ENCODE measurements at regions not wholly inside any gene's neighbourhood (a gene's known extent, or its start where the extent isn't known, plus 50 kb on each side); places are given as distances from the start of the nearest gene placed in this dataset.

DNA sequence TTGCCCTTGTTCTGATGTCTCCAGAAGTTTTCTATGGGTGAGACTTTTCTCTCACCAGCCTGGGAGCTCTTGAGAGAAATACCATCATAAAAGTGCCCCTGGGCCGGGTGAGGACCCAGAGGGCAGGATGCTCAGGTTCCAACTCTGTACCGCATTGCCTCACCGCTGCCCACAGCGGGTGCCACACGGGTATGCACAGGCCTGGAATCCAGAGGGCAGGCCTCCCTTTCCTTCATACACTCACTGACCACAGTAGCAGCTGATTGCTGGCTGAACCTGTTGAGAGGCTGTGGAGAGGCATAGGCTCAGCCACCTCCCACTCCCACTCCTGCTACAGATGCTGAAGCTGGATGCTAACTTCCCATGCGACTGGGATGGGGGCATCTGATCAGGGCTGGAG, 293.8 kb downstream of the CYP26B1 start:
- Histone ChIP-seq H3F3A (ENCODE audit: insufficient read depth, low read length, poor library complexity, severe bottlenecking) (no peaks in the 10 kb centered on the region), H3K4me2 (ENCODE audit: low read length) (no peak overlapping the region), H3K27ac (ENCODE audit: low read length) (no peak overlapping the region), H3K9me2 (ENCODE audit: insufficient read depth, low read length) (no peaks in the 10 kb centered on the region), H2AFZ (ENCODE audit: low read depth, low read length) (no peak overlapping the region), H3K4me3 (ENCODE audit: low read length) (no peak overlapping the region), H3K79me2 (replicated peaks; ENCODE audit: insufficient read depth, low read length) (no peaks in the 10 kb centered on the region), H3K27me3 (ENCODE audit: insufficient read depth, low read depth, low read length) (no peaks in the 10 kb centered on the region), H3K36me3 (ENCODE audit: insufficient read depth, low read length) (no peaks in the 10 kb centered on the region), H3K9ac (ENCODE audit: low read length) (no peak overlapping the region), H3K9me3 (ENCODE audit: low read length) (no peaks in the 10 kb centered on the region), H4K20me1 (ENCODE audit: insufficient read depth) (no peaks in the 10 kb centered on the region)
- TF ChIP-seq, protein P1, sequence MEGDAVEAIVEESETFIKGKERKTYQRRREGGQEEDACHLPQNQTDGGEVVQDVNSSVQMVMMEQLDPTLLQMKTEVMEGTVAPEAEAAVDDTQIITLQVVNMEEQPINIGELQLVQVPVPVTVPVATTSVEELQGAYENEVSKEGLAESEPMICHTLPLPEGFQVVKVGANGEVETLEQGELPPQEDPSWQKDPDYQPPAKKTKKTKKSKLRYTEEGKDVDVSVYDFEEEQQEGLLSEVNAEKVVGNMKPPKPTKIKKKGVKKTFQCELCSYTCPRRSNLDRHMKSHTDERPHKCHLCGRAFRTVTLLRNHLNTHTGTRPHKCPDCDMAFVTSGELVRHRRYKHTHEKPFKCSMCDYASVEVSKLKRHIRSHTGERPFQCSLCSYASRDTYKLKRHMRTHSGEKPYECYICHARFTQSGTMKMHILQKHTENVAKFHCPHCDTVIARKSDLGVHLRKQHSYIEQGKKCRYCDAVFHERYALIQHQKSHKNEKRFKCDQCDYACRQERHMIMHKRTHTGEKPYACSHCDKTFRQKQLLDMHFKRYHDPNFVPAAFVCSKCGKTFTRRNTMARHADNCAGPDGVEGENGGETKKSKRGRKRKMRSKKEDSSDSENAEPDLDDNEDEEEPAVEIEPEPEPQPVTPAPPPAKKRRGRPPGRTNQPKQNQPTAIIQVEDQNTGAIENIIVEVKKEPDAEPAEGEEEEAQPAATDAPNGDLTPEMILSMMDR (IDR thresholded peaks at IDR 0.05; ENCODE audit: poor library complexity, severe bottlenecking), result no peak
- no peak for TF ChIP-seq MXI1 (conservative IDR thresholded peaks at IDR 0.05; ENCODE audit: poor library complexity, severe bottlenecking)

DNA sequence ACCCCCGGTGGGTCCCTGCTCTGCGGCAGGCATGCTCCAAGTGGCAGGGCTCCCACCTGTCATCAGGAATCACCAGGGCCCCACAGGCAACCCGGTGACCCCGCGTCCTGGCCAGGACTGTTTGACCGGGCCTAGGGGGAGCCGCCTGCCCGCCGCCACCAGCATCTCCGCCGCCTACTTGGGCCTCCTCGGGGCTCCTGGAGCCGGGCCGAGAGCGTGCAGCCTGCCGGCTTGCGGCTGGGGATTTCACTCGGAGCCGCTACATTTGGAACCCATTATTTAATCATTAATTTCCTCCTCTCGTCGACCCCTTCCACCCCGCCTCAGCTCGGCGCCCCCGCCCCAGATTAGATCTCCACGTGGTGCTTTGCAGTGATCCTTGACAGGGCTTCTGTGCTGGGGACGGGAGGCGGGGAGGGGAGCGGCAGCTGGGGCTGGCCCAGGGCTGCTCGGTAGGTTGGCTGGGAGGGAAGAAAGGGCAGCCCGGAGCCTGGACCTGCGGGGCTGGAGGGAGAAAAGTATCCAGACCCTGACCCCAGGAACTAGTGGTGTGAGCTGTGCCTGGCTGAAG, 295.4 kb downstream of the CYP26B1 start:
- no peak overlapping the region for H3K27ac ChIP-seq (ENCODE audit: low read length)
- H3K4me3 ChIP-seq (ENCODE audit: low read length), result no peak overlapping the region
- no peaks in the 10 kb centered on the region for H3K9me2 ChIP-seq (ENCODE audit: insufficient read depth, low read length)
- H3K4me2 ChIP-seq (ENCODE audit: low read length), result no peak overlapping the region
- no peaks in the 10 kb centered on the region for H3K9me3 ChIP-seq (ENCODE audit: low read length)
- TF ChIP-seq EP300 (conservative IDR thresholded peaks at IDR 0.05; ENCODE audit: poor library complexity, severe bottlenecking), result no peak
- TF ChIP-seq RAD21 (conservative IDR thresholded peaks at IDR 0.05), result no peak
- TF ChIP-seq, protein P2, sequence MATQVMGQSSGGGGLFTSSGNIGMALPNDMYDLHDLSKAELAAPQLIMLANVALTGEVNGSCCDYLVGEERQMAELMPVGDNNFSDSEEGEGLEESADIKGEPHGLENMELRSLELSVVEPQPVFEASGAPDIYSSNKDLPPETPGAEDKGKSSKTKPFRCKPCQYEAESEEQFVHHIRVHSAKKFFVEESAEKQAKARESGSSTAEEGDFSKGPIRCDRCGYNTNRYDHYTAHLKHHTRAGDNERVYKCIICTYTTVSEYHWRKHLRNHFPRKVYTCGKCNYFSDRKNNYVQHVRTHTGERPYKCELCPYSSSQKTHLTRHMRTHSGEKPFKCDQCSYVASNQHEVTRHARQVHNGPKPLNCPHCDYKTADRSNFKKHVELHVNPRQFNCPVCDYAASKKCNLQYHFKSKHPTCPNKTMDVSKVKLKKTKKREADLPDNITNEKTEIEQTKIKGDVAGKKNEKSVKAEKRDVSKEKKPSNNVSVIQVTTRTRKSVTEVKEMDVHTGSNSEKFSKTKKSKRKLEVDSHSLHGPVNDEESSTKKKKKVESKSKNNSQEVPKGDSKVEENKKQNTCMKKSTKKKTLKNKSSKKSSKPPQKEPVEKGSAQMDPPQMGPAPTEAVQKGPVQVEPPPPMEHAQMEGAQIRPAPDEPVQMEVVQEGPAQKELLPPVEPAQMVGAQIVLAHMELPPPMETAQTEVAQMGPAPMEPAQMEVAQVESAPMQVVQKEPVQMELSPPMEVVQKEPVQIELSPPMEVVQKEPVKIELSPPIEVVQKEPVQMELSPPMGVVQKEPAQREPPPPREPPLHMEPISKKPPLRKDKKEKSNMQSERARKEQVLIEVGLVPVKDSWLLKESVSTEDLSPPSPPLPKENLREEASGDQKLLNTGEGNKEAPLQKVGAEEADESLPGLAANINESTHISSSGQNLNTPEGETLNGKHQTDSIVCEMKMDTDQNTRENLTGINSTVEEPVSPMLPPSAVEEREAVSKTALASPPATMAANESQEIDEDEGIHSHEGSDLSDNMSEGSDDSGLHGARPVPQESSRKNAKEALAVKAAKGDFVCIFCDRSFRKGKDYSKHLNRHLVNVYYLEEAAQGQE (IDR thresholded peaks at IDR 0.05; ENCODE audit: borderline replicate concordance), result no peak
- no peak for TF ChIP-seq SMC3 (conservative IDR thresholded peaks at IDR 0.05; ENCODE audit: poor library complexity)
- TF ChIP-seq TAF1 (IDR thresholded peaks at IDR 0.05; ENCODE audit: low read depth), result no peak
- TF ChIP-seq POLR2AphosphoS5 (IDR thresholded peaks at IDR 0.05), result no peak
- no peak for TF ChIP-seq EZH2 (IDR thresholded peaks at IDR 0.05; ENCODE audit: borderline replicate concordance, insufficient read depth, low read length, poor library complexity, severe bottlenecking)
- TF ChIP-seq, protein P1 (IDR thresholded peaks at IDR 0.05; ENCODE audit: poor library complexity, severe bottlenecking), result no peak
- TF ChIP-seq MXI1 (conservative IDR thresholded peaks at IDR 0.05; ENCODE audit: poor library complexity, severe bottlenecking), result no peak
- H3K36me3 ChIP-seq (ENCODE audit: insufficient read depth, low read length), result no peaks in the 10 kb centered on the region
- no peaks in the 10 kb centered on the region for H4K20me1 ChIP-seq (ENCODE audit: insufficient read depth)
- H2AFZ ChIP-seq (ENCODE audit: low read depth, low read length), result no peak overlapping the region
- no peaks in the 10 kb centered on the region for H3K27me3 ChIP-seq (ENCODE audit: insufficient read depth, low read depth, low read length)
- H3K79me2 ChIP-seq (replicated peaks; ENCODE audit: insufficient read depth, low read length), result no peaks in the 10 kb centered on the region
- no peak overlapping the region for H3K9ac ChIP-seq (ENCODE audit: low read length)
- no peaks in the 10 kb centered on the region for H3F3A ChIP-seq (ENCODE audit: insufficient read depth, low read length, poor library complexity, severe bottlenecking)

All from neural cell (in vitro differentiated cells).